ENCODE measurements at regions not wholly inside any gene's neighbourhood (a gene's known extent, or its start where the extent isn't known, plus 50 kb on each side); places are given as distances from the start of the nearest gene placed in this dataset.

DNA sequence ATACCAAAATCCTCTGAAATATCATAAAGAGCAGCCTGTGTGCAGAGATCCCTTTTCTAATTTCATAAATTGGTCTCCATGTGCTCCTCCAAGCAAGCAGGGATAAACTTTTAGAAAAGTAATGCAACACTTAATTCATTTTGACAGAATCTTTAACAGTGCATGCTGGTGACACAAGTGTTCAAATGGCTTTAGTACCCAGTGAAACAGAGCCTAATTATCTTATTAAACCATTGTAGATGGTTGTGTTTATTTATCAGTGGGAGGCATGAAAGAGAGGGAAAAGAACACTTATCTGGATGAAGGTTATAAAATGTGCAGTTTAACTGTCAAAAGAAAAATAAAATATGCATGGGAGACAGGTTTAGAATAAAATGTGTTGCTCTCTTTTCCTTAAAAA lies 945.0 kb upstream of the PCDH20 start (continued):
- TF ChIP-seq, protein P1, sequence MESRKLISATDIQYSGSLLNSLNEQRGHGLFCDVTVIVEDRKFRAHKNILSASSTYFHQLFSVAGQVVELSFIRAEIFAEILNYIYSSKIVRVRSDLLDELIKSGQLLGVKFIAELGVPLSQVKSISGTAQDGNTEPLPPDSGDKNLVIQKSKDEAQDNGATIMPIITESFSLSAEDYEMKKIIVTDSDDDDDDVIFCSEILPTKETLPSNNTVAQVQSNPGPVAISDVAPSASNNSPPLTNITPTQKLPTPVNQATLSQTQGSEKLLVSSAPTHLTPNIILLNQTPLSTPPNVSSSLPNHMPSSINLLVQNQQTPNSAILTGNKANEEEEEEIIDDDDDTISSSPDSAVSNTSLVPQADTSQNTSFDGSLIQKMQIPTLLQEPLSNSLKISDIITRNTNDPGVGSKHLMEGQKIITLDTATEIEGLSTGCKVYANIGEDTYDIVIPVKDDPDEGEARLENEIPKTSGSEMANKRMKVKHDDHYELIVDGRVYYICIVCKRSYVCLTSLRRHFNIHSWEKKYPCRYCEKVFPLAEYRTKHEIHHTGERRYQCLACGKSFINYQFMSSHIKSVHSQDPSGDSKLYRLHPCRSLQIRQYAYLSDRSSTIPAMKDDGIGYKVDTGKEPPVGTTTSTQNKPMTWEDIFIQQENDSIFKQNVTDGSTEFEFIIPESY (IDR thresholded peaks at IDR 0.05): no peak
- TF ChIP-seq SP1 (IDR thresholded peaks at IDR 0.05) (no peak), EGR1 (IDR thresholded peaks at IDR 0.05; ENCODE audit: low read depth in 2 of 2) (no peak), FOXA2 (IDR thresholded peaks at IDR 0.05) (no peak), HNF4A (conservative IDR thresholded peaks at IDR 0.05) (no peak)

GRCh38 chr13:62358646-62358932 lies 942.9 kb upstream of the PCDH20 start:
- Histone ChIP-seq H3K9ac (ENCODE audit: low read depth in 1 of 2, low read length in 2 of 2) (no peak overlapping the region), H3K4me3 (ENCODE audit: low read depth in 1 of 3, low read length in 3 of 3) (no peak overlapping the region)
- no peak for DNase-seq (ENCODE audit: low spot score)

More at GRCh38 chr13:62358646-62358932, 942.9 kb upstream of the PCDH20 start:
- Histone ChIP-seq H3K9me3 (ENCODE audit: control insufficient read depth in 4 of 4, low read length in 3 of 4) (no peaks in the 10 kb centered on the region), H3K4me1 (ENCODE audit: control insufficient read depth in 4 of 4, insufficient read depth in 4 of 4, low read length in 3 of 4) (no peaks in the 10 kb centered on the region), H3K27me3 (ENCODE audit: control insufficient read depth in 4 of 4, insufficient read depth in 4 of 4, low read length in 3 of 4) (no peaks in the 10 kb centered on the region), H3K27ac (ENCODE audit: low read depth in 1 of 2, low read length in 2 of 2) (no peak overlapping the region), H3K36me3 (ENCODE audit: control insufficient read depth in 4 of 4, insufficient read depth in 3 of 4, low read depth in 1 of 4, low read length in 3 of 4) (no peaks in the 10 kb centered on the region)
- no peak for TF ChIP-seq YY1 (IDR thresholded peaks at IDR 0.05)
- TF ChIP-seq MAX (IDR thresholded peaks at IDR 0.05): no peak
- no peak for TF ChIP-seq TAF1 (conservative IDR thresholded peaks at IDR 0.05)
- TF ChIP-seq, protein P1 (IDR thresholded peaks at IDR 0.05): no peak
- no peak for TF ChIP-seq FOXA1 (IDR thresholded peaks at IDR 0.05)
- no peak for TF ChIP-seq HNF4A (conservative IDR thresholded peaks at IDR 0.05)
- TF ChIP-seq NR2F2 (IDR thresholded peaks at IDR 0.05): no peak
- no peak for TF ChIP-seq ATF3 (IDR thresholded peaks at IDR 0.05)
- TF ChIP-seq FOXA2 (IDR thresholded peaks at IDR 0.05): no peak
- TF ChIP-seq RXRA (IDR thresholded peaks at IDR 0.05): no peak
- TF ChIP-seq, protein P2, sequence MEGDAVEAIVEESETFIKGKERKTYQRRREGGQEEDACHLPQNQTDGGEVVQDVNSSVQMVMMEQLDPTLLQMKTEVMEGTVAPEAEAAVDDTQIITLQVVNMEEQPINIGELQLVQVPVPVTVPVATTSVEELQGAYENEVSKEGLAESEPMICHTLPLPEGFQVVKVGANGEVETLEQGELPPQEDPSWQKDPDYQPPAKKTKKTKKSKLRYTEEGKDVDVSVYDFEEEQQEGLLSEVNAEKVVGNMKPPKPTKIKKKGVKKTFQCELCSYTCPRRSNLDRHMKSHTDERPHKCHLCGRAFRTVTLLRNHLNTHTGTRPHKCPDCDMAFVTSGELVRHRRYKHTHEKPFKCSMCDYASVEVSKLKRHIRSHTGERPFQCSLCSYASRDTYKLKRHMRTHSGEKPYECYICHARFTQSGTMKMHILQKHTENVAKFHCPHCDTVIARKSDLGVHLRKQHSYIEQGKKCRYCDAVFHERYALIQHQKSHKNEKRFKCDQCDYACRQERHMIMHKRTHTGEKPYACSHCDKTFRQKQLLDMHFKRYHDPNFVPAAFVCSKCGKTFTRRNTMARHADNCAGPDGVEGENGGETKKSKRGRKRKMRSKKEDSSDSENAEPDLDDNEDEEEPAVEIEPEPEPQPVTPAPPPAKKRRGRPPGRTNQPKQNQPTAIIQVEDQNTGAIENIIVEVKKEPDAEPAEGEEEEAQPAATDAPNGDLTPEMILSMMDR (IDR thresholded peaks at IDR 0.05; ENCODE audit: low read depth, low read length, missing input control): no peak
- TF ChIP-seq, protein P3, sequence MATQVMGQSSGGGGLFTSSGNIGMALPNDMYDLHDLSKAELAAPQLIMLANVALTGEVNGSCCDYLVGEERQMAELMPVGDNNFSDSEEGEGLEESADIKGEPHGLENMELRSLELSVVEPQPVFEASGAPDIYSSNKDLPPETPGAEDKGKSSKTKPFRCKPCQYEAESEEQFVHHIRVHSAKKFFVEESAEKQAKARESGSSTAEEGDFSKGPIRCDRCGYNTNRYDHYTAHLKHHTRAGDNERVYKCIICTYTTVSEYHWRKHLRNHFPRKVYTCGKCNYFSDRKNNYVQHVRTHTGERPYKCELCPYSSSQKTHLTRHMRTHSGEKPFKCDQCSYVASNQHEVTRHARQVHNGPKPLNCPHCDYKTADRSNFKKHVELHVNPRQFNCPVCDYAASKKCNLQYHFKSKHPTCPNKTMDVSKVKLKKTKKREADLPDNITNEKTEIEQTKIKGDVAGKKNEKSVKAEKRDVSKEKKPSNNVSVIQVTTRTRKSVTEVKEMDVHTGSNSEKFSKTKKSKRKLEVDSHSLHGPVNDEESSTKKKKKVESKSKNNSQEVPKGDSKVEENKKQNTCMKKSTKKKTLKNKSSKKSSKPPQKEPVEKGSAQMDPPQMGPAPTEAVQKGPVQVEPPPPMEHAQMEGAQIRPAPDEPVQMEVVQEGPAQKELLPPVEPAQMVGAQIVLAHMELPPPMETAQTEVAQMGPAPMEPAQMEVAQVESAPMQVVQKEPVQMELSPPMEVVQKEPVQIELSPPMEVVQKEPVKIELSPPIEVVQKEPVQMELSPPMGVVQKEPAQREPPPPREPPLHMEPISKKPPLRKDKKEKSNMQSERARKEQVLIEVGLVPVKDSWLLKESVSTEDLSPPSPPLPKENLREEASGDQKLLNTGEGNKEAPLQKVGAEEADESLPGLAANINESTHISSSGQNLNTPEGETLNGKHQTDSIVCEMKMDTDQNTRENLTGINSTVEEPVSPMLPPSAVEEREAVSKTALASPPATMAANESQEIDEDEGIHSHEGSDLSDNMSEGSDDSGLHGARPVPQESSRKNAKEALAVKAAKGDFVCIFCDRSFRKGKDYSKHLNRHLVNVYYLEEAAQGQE (IDR thresholded peaks at IDR 0.05): no peak
- no peak for TF ChIP-seq RAD21 (IDR thresholded peaks at IDR 0.05)
- TF ChIP-seq GABPA (IDR thresholded peaks at IDR 0.05 in 1 of 2, conservative IDR thresholded peaks at IDR 0.05 in 1 of 2): no peak
- no peak for TF ChIP-seq EGR1 (IDR thresholded peaks at IDR 0.05; ENCODE audit: low read depth in 2 of 2)
- no peak for TF ChIP-seq HNF4G (IDR thresholded peaks at IDR 0.05)
- TF ChIP-seq JUND (IDR thresholded peaks at IDR 0.05): no peak
- no peak for TF ChIP-seq SP1 (IDR thresholded peaks at IDR 0.05)

Measured in liver (tissue), 7 donors.